ENCODE measurements at regions not wholly inside any gene's neighbourhood (a gene's known extent, or its start where the extent isn't known, plus 50 kb on each side); places are given as distances from the start of the nearest gene placed in this dataset.

GRCh38 chr14:38103542-38104225 lies 104.0 kb upstream of the SSTR1 start:
- TF ChIP-seq POLR2AphosphoS5 (IDR thresholded peaks at IDR 0.05; ENCODE audit: low read depth, low read length): no peak
- TF ChIP-seq, protein P1, sequence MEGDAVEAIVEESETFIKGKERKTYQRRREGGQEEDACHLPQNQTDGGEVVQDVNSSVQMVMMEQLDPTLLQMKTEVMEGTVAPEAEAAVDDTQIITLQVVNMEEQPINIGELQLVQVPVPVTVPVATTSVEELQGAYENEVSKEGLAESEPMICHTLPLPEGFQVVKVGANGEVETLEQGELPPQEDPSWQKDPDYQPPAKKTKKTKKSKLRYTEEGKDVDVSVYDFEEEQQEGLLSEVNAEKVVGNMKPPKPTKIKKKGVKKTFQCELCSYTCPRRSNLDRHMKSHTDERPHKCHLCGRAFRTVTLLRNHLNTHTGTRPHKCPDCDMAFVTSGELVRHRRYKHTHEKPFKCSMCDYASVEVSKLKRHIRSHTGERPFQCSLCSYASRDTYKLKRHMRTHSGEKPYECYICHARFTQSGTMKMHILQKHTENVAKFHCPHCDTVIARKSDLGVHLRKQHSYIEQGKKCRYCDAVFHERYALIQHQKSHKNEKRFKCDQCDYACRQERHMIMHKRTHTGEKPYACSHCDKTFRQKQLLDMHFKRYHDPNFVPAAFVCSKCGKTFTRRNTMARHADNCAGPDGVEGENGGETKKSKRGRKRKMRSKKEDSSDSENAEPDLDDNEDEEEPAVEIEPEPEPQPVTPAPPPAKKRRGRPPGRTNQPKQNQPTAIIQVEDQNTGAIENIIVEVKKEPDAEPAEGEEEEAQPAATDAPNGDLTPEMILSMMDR (IDR thresholded peaks at IDR 0.05): no peak
- no peak for TF ChIP-seq REST (IDR thresholded peaks at IDR 0.05; ENCODE audit: insufficient read depth in 1 of 2, low read depth in 2 of 2, low read length in 1 of 2)
